Stimulated activated CD8-positive, alpha-beta memory T cell treated with anti-CD3 and anti-CD28 coated beads, Interleukin-15, amount 100 ng/mL, for 48 hours (primary cell): ENCODE measurements at regions not wholly inside any gene's neighbourhood (a gene's known extent, or its start where the extent isn't known, plus 50 kb on each side); places are given as distances from the start of the nearest gene placed in this dataset.

Source experiments
- DNase-seq, 2 donors: peaks; one replicate each; pipeline ENCODE4 v3.0.0-alpha.2; 2020; ENCODE audit warnings: low read depth in 2 of 2

DNA sequence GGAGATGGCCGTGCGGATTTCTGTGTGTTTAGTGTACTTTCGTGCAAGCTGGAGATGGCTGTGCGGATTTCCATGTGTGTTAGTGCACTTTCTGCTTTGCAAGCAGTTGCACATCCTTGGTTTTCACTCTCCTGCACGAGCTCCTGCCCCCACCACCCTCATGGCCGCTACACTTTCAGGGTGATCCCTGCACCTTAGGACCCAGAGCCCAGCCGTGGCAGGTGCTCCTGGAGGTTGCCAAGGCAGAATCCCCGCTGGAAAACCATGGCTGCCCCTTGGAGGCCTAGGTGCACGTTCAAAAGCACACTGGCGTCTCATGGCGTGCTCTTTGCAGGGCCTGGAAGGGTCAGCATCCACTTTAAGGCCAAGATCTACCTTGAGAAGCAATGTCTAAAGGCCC, 311.0 kb upstream of the TNRC6C start:
- DNase-seq, result no peak

DNA sequence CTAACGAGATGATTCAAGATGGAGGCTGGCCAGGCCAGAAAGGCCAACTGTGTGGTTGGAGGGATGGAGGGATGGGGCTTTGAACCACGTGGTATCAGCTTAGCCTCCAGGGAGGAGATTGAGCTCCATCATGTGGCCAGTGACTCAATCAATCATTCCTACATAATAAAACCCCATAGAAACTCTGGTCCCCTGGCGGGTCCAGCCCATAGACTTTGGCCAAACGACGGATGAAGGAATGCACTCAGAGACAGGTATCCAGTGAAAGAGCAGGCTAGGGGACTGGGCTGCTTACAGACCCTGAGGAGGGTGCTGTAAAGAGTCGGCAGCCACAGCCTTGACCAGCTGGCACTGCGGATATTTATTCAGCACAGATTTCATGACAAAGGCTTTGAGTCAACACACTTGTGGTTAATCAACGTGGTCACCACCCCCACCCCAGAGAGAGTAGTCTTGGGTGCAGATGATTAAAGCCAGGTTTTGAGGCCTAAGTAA, 308.7 kb upstream of the TNRC6C start:
- DNase-seq, result no peak

DNA sequence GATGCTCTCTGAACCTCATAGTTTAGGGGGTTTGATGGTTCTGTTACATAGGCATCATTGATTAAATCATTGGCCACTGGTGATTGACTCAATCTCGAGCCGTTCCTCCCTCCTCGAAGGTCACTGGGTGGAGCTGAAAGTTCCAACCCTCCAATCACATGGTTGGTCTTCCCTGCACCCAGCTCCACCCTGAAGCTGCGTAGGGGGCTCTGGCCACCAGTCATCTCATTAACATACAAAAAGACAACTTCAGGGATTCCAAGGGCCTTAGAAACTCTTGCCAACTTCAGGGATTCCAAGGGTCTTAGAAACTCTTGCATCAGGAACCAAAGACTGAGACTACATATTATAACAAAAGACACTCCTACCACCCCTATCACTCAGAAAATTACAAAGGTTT, 306.5 kb upstream of the TNRC6C start:
- DNase-seq, result no peak

DNA sequence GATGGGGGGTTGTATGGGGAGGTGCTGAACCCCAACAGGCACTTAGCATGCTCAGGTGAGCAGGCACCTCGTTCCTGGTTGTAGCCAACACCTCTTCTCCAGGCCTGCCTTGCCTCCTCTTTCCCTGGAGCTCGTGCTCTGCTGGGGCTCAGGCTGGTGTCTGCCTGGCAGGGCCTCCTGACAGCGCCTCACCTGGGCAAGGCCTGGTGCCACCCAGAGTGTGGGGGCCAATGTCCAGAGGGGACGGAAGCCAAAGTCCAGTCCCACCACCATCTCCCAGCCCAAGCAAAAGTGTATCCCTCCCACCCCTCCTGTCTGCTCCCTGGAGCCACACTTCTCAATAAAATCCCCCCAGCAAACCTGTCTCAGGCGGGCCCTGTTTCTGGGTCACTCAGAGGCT, 304.2 kb upstream of the TNRC6C start:
- no peak for DNase-seq

DNA sequence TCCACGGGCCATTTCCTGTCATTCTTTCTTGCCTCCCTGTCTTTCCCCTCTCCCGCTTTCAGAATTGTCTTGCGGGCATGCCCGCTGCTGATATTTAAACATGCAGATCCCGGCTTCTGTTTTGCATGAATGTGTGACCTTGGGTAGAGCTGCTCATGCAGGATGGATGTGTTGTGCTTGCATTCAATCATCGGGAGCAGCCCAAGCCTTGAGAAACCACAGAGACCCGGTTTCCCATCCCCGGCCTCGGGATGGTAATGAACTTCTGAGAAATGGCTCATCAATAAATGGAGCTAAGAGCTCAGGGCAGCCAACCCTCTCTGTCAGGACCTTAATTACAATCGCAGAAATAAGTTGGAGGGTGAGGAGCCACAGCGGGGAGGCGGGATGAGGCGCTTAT, 303.7 kb upstream of the TNRC6C start:
- no peak for DNase-seq

DNA sequence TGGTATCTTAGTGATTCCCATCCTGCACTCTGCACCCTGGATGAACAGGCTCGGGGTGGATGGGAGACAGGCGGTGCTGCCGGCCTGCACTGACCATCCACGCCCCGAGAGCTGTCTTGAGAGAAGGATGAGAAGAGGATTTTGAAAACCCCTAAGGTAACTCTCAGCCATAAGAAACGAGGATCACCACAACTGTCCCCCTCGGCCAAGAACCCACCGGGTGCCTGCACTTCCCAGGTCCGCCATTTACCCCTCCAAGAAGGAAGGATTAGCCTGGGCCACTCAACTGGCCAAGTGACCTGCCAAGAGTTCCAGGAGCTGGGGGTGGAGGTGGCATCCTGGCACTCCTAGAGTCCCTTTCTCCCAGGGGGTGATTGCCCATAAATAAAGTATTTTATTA, 302.4 kb upstream of the TNRC6C start:
- DNase-seq, result no peak

DNA sequence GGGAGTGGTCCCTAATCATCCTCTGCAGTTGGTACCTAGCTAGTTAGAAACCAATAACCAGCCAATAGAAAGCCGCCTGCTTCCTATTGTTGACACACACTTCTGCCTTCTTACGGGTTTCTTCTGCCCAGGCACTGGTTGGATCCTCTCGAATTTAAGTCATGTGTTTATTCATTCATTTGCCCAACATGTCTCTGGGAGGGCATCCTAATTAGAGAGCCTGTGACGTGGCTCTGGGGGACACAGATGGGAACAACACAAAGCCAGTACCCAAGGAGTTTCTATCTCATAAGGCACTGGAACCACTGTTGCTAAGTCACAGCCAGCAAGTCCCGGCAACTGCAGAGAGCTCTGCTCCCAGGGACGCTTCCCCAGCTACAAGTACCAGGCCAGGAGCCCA, 300.7 kb upstream of the TNRC6C start:
- no peak for DNase-seq

DNA sequence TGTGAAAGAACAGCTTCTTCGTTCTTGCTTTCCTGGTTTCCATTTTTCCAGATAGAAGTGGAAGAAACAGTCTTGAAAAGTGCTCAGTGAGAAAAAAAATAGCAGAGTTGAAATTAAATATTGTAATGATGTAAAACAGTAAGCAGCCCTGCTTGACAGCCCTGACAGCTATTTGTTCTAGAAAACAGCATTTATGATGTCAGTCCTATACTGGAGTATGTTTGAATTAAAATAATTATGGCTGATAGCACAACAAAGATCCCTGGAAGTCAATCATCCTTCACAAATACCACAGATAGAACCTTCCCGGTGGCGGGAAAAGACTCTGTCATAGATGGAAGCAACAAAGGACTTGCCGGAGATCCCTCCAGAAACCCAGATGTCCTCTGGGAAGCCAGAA, 298.0 kb upstream of the TNRC6C start:
- DNase-seq, result no peak

DNA sequence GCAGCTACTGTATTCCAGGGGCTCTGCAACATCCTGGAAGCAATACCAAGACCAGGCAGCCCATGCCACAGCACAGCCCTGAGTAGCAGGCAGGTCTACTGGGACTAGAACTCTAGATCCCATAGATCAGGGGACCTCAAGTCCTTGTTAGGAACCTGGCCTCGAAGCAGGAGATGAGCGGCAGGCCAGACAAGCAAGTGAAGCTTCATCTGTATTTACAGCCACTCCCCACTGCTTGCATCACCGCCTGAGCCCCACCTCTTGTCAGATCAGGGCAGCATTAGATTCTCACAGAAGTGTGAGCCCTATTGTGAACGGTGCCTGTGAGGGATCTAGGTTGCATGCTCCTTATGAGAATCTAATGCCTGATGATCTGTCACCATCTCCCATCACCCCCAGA, 295.7 kb upstream of the TNRC6C start:
- DNase-seq, result no peak

DNA sequence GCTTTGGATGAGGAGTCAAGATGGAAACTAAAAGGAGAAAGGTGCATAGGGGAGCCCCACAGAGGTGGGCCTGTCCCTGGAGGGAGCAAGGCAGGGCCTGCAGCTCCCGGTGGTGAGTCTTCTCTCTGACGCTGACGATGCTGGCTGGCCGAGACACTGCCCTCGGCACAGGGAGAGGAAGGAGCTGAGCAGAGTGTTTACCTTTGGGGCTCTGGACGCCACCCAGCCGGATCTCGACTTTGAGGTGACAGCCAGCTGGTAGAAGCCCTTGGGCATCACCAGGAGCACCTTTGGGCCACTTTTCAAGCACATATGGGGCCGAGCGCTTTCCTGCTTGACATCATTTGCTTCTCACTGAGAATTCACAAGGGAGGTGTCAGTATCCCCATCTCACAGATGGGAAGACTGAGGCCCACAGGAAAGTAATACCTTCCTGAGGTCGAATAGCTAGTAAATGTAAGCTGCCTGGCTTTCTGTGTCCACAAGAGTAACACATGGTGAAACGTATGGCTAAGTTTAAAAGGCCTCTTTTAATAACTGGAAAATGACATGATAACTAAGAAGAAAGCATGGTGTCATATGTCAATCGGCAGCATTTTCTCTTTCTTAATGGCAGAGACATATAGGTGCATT, 294.3 kb upstream of the TNRC6C start:
- no peak for DNase-seq

DNA sequence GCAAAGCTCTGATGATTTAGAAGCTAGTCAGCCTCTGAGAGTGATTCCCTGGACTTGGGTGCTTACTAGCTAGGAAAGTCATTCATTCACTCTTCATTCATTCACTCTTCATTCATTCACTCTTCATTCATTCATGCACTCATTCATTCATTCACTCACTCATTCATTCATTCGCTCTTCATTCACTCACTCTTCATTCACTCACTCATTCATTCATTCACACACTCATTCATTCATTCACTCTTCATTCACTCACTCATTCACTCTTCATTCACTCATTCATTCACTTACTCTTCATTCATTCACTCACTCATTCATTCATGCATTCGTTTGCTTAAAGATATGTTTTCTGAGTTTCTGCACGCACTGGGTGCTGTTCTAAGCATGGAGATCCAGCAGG, 292.7 kb upstream of the TNRC6C start:
- DNase-seq, result no peak

DNA sequence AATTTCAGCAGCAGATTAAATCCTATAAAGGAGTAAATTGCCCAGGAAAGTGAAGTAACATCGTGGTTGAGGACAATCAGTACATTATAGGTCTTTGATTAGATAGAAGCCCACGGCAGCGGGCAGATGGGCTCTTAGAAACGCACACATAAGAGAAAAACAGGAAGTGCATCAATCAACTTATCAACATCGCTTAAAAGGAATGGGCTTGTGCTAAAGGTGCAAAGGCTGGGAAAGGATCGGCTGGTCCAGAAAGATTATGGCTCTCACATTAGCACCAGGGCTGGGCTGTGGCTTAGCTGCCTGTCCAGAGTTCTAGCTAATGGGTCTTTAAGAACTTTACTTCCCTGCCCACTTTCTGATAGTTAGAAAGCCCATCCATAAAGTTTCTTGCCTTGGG, 292.0 kb upstream of the TNRC6C start:
- no peak for DNase-seq

DNA sequence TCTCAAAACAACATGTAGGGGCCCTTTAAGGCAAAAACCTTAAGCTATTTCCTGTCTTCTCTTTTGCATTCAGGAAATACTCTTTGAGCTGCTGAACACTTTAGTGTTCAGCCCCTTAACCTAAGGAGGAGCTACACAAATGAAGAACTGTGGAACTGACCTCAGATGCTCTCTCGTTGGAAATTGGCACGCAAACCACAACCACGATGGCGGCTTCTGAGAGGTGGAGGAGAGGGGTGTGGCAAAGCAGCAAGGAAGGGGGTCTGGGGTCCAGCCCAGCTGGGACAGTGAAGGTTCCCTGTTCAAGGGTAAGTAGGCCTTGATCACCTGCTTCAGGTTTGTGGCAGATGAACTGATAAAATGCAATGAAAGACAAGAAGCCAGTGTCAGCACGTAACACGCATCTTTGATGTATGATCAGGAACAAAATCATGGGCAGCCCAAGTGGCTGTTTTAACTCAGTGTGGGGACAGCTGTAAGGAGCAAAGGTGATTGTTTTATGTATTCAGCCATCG, 291.6 kb upstream of the TNRC6C start:
- DNase-seq, result peak; percentile 36 to 53

DNA sequence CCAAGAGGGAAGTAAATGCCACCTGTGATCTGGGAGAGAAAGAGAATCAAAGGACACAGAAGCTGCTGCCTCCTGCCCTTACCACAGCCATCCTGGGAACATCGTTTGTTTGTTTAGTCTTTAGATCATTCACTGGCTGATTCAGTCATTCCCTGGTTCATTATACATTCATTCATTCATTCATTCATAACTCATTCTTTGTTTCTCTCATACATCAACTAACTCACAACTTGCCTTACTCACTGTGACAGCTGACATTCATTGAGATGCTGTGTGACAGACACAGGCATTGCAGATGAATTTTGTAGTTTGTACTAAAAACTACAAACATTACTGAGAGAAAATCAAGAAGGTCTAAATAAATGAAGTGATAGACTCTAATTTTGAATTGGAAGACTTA, 291.0 kb upstream of the TNRC6C start:
- DNase-seq, result no peak

DNA sequence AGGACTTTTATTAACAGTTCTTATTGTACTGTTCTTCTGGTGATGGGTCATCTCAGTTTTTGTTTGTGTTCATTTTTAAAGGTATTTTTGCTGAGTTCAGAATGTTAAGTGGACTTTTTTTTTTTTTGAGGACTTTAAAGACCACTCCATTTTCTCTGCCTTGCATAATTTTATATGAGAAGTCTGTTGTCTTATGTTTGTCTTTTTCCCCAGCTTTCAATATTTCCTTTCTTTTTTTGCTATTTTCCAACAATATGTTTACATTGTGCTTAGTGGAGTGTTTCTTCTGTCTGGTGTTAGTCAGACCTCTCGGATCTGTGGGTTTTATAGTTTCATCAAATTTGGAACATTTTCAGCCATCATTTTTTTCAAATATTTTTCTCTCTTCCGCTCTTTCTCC, 290.0 kb upstream of the TNRC6C start:
- no peak for DNase-seq

DNA sequence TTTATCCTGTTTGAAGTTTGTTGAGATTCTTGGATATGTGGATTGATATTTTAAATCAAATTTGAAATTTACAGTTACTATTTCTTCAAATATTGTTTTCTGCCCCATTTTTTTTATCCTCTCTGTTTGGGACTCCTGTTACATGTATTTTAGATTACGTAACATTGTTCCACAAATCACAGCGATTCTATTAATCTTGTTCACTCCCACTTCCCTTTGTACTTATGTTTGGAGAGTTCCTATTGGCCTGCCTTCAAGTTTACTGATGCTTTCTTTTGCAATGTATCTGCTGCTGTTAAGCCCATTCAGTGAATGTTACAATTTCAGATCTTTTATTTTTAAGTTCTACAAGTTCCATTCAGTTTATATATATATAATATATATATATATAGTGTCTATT, 288.3 kb upstream of the TNRC6C start:
- no peak for DNase-seq

DNA sequence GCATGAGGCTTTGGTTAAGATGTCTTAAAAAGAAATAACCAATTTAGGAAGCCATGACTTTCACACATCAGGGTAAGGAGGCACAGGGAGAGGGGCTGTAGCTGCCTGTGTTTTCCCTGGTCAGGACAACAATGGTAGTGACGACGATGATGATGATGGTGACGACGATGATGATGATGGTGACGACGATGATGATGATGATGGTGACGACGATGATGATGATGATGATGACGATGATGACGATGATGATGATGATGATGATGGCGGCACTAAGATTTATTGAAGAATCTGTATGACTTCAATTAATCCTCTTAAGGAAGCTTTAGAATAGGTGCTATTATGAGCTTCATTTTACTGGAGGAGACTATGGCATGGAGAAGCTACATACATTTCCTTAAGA, 284.1 kb upstream of the TNRC6C start:
- DNase-seq, result no peak

DNA sequence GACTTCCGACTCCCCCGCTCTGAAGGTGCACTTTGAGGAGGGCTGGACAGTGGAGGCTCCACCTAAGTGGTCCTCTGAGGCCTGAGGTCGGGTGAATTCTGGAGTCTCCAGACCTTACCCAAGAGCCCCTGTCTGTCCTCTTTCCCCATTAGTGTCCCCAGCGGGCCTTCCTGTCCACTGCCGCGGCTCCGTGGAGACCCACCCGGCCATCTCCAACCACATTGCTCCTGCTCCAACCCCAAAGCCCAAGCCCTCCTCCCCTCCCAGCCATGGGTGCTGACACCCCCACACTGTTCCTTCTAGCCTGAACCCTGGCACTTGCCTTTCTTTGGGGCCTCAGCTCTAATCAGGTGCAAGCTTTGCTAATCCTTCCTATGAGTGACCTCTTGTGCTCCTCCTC, 283.1 kb upstream of the TNRC6C start:
- no peak for DNase-seq

DNA sequence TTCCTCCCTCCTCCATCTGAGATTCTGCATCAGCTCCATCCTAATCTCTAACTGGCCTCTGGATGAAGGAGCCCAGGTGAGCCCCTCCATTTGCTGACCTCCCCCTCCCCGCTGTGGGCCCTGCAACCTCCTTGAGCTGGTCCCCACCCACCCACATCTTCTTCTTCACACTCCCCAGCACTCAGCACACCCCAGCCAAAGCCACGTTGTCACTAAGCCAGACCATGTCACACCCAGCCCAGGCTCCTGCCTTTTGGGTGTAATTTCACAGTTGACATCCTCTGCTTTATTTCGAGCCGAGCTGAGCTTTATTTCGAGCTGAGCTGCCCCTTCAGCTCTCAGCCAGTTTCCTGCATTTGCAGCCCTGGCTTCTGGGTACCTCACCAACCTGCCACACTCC, 282.7 kb upstream of the TNRC6C start:
- DNase-seq, result no peak

DNA sequence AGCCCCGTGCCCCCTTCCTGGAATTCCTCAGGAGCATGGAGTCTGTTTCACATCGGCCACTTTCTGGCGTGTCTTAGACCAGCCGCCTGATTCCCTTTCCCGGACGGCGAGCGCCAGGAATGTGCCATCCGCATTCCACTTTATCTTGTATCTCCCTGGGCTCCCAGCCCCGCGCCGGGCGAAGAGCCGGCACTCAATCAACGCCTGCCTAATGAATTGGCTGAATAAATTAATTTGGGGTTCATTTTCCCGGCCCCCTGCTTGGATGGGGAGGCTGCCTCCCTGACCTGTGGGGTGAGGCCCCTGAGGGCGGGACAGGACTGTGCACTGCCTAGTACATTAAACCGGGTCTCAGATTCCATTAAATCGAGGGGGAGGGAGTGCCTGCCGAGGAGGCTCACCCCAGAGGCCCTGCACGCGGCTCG, 282.3 kb upstream of the TNRC6C start:
- no peak for DNase-seq

DNA sequence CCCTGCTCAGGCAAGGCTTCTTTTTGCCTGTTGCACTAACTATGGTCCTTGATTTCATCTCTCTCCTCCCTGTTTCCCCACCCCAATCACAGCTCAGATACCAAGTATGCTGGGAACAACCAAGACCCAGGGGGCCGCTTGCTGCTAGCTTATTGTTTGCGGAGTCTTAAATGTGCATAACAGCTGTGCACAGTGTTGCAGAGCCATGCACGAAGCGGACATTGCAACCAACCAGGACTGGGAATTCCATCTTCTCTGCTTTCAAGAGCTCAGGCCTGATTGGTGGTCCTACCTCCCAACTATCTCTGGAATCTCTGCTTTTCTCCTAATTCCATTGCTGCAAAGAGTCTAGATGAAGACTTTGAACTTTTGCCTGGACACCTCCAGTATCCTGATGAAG, 281.3 kb upstream of the TNRC6C start:
- DNase-seq, result no peak

DNA sequence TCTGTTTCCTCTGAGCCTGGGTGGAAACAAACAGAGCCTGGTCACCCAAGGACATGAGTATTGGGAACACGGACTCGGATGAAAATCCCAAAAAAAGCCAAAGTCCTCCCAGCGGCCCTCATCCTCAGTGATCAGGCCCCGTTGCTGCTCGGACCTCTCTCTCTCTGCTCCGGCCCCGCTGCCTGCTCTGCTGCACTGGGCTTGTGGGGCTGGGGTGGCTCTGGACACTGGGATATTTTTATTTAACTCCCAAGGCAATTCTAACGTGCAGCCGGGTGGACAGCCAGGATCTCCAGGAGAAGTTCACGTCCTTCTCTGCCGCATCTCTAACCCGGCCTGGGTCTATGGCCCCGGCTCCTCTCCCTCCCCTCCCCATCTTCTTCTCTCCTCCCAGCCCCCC, 280.9 kb upstream of the TNRC6C start:
- DNase-seq, result no peak

DNA sequence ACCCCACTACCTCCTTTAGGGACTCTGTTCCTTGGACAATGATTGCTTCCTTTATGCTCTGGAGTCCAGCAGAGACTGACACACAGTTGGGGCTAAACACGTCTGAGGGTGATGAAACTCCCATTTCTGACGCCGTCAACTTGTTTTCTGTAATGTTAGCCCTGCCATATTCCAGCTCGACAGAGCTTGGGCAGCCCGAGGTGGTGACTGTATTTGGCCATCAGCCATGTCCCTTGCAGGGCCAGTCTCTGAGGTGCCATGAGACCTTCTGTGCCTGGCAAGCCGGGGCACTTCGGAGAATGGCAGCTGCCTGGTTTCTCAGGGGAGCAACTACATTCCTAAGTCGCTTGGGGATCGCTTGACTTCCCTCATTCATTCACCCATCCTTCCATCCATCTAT, 278.9 kb upstream of the TNRC6C start:
- DNase-seq, result no peak

DNA sequence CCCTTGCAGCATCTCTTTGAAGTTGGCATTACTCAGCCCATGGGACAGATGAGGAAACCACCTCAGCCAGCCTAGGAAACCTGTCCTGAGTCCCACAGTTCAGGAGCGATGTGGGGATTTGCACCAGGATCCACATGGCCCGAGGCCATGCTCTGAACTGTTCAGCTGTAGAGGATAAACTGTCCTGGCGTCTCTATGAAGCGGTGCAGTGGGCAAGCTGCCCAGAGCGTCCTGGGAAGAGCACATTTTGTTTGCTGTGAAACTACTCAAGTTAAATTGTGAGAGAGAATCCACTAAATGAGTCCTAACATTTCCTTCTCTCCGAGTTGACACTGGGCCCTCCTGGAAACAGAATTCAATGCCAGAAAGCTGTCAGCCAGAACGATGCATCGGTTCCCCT, 276.6 kb upstream of the TNRC6C start:
- no peak for DNase-seq
